Heart right ventricle (tissue), 16 donors: ENCODE measurements at regions not wholly inside any gene's neighbourhood (a gene's known extent, or its start where the extent isn't known, plus 50 kb on each side); places are given as distances from the start of the nearest gene placed in this dataset.

Source experiments
- ATAC-seq, 8 donors: fragments of 200-7000 bp; cut with Tn5 transposase; one replicate each; pipeline ENCODE4 v1.9.1; 2020; ENCODE audit warnings: mild to moderate bottlenecking in 8 of 8, moderate library complexity in 8 of 8, moderate number of reproducible peaks in 1 of 8
- DNase-seq, 2 donors: peaks; one replicate each; pipeline ENCODE4 v3.0.0-alpha.2; 2020
- H3K27ac ChIP-seq, 10 donors: fragments of 200-600 bp; sonication (generic) in 2 of 10; one replicate each; pipeline versions ENCODE4 v1.5.0 to v1.8.0; 2020 to 2022; ENCODE audit warnings: mild to moderate bottlenecking in 3 of 10
- H3K27me3 ChIP-seq, 7 donors: fragments of 200-600 bp; one replicate each; pipeline ENCODE4 v1.8.0; 2021 to 2022; ENCODE audit warnings: mild to moderate bottlenecking in 2 of 7
- H3K36me3 ChIP-seq, 9 donors: fragments of 200-600 bp; sonication (generic) in 1 of 9; one replicate each; pipeline versions ENCODE4 v1.5.0 to v1.8.0; 2020 to 2022; ENCODE audit warnings: mild to moderate bottlenecking in 2 of 9
- H3K4me1 ChIP-seq, 9 donors: fragments of 200-600 bp; sonication (generic) in 1 of 9; one replicate each; pipeline versions ENCODE4 v1.5.0 to v1.8.0; 2020 to 2022; ENCODE audit warnings: mild to moderate bottlenecking in 4 of 9
- H3K4me3 ChIP-seq, 10 donors: fragments of 200-600 bp; sonication (generic) in 2 of 10; one replicate each; pipeline versions ENCODE4 v1.5.0 to v1.8.0; 2020 to 2022; ENCODE audit warnings: mild to moderate bottlenecking in 7 of 10, moderate library complexity in 2 of 10
- H3K9me3 ChIP-seq, 11 donors: fragments of 200-600 bp in 10 of 11; sonication (generic) in 2 of 11; one replicate each; pipeline versions ENCODE4 v1.5.0 to v1.8.0; 2013 to 2022; ENCODE audit warnings: mild to moderate bottlenecking in 2 of 11, control low read depth in 1 of 11, moderate library complexity in 1 of 11
- WGBS, 2 donors: extraction: QIAGEN DNeasy Blood & Tissue Kit; methylation state at CpG; one replicate each; pipeline ENCODE4 v1.1.7; 2013; ENCODE audit warnings: inconsistent platforms in 1 of 2; 5-methylcytosine and 5-hydroxymethylcytosine counted together
- intact Hi-C, 10 donors: fragments of 100-400 bp; cut with DNase I; formaldehyde crosslinking; loops; one replicate each; pipeline versions ENCODE4 v1.11.1 to v1.14.2; 2022
- TF ChIP-seq, protein P1 (sequence below), 9 donors: fragments of 200-600 bp; sonication (generic) in 2 of 9; IDR thresholded peaks; one replicate each; pipeline versions ENCODE4 v1.5.0 to v1.8.0; 2021 to 2022; ENCODE audit warnings: antibody characterized with exemption in 9 of 9, mild to moderate bottlenecking in 5 of 9, moderate library complexity in 1 of 9
- donor health status: Arrhythmogenic right ventricular cardiomyopathy.
- donor health status: ischemic (EF 13 %, LVEDD 7.1; RV severe dilation, severe dysfunction).
- donor health status: healthy with polysubstance abuse.
- donor health status: DM: no; HTN: yes; CAD: no.
- donor health status: DM: no; HTN: no; CAD: no.
- donor health status: ischemic (EF 25% LVEDD 6.9; RV normal size, moderate dysfunction).
- donor health status: ischemic (EF 25% LVEDD 5.7; RV mildly dilated, moderate dysfunction).
- donor health status: healthy.
- donor health status: DM: yes; HTN: yes; CAD: no.
- donor health status: Ischemic cardiomyopathy.
- donor health status: ischemic (EF 35%, LVEDD 5.7; RV mildly dilated, moderate dysfunction).
- donor health status: nonischemic (EF 11% LVEDD 7.7; RV severe dilation, severe dysfunction).
- donor health status: DM: yes; HTN: yes; CAD: no.
- donor health status: PGD.
- donor health status: ischemic (EF 29% LVEDD 5.4; RV normal size, mild dysfunction).
- donor health status: nonischemic (EF 23%, LVEDD 6.1; RV moderate dilation, normal function).

DNA sequence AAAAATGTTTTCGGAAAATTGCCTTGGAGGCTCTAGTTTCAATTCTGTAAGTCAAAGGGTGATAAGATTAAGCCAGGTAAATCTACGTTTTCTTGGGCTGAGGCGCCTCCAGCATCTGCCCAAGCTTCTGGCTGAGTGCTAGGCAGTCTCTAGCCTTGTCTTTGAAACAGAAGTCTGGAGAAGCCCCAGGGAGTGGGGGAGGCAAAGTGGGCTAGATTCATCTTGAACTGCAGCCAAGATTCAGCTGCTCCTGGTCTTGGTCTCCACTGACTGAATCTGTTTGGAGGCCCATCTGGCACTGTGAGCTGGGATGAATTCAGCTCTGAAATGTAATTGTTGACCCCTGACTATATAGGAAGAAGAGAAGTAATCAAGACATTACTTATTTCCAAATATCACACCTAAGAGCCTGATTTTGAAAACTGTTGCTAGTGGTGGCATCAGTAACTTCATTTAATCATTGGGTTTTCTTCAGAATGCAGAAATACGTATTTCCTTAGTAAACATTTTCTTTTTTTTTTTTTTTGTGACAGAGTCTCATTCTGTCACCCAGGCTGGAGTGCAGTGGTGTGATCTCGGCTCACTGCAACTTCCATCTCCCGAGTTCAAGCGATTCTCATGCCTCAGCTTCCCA, 187.3 kb upstream of the LEF1 start:
- WGBS, 2 donors, result 71 to 78% methylated on average over 7 of the region's 7 CpGs
- peaks cover 0 to 7% (median 0%) of the 10 kb centered on the region in 7 donors for H3K27me3 ChIP-seq
- DNase-seq (no peak), ATAC-seq (peak in 3 of 8 donors; percentile 12 to 50 (median 18))
- no peaks in the 10 kb centered on the region for H3K9me3 ChIP-seq
- TF ChIP-seq, protein P1, sequence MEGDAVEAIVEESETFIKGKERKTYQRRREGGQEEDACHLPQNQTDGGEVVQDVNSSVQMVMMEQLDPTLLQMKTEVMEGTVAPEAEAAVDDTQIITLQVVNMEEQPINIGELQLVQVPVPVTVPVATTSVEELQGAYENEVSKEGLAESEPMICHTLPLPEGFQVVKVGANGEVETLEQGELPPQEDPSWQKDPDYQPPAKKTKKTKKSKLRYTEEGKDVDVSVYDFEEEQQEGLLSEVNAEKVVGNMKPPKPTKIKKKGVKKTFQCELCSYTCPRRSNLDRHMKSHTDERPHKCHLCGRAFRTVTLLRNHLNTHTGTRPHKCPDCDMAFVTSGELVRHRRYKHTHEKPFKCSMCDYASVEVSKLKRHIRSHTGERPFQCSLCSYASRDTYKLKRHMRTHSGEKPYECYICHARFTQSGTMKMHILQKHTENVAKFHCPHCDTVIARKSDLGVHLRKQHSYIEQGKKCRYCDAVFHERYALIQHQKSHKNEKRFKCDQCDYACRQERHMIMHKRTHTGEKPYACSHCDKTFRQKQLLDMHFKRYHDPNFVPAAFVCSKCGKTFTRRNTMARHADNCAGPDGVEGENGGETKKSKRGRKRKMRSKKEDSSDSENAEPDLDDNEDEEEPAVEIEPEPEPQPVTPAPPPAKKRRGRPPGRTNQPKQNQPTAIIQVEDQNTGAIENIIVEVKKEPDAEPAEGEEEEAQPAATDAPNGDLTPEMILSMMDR (IDR thresholded peaks at IDR 0.05), result no peak
- H3K36me3 ChIP-seq, result no peaks in the 10 kb centered on the region
- no peak overlapping the region for H3K4me3 ChIP-seq
- H3K27ac ChIP-seq, result peak overlapping the region in 1 of 10 donors; percentile 15
- H3K4me1 ChIP-seq, result peaks cover 0 to 47% (median 29%) of the 10 kb centered on the region in 9 donors
- intact Hi-C loops, result loop anchor here in 1 of 10 donors (10.0 kb wide), 1 partner anchor 219 kb away; no protein-coding TSS in a partner anchor

DNA sequence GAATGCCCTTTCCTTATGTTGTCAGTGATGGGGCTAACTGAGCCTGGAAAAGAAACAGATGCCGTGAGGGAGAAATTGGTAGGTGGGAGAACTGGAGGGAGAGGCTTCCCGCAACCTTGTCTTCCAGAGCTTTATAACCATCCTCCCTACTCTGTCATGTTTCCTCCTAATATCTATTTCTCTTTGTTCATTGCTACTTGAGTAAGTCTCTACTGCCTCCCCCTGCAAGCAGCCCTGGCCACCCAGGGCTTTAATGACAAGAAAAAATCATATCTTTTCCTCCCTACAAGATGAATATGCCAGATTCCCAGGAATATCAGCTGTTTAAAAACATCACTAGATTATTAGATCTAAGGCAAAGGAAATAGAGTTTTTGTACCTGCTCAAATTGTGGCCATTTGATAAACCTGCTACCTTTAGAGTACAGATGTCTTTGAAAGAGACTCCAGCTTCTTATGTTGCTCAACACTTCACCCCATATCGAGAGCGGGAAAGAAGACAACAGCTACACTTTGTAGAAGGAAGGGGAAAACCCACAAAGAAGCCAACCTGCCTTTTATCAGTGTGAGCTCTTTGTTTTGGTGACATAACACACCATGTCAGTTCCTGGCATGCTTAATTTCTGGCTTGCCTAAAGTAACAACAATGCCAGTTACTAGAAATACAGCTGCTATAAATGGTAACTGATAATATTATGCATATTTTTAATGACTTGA, 186.6 kb upstream of the LEF1 start:
- Histone ChIP-seq H3K27me3 (peaks cover 0 to 7% (median 0%) of the 10 kb centered on the region in 7 donors), H3K27ac (no peak overlapping the region), H3K4me3 (no peak overlapping the region), H3K9me3 (no peaks in the 10 kb centered on the region), H3K4me1 (peaks cover 0 to 49% (median 25%) of the 10 kb centered on the region in 9 donors), H3K36me3 (no peaks in the 10 kb centered on the region)
- ATAC-seq (peak in 6 of 8 donors; percentile 33 to 81 (median 55)), DNase-seq (no peak)
- WGBS, 2 donors, result 58 to 59% methylated on average over 4 of the region's 4 CpGs
- intact Hi-C loops, result loop anchor here in 1 of 10 donors (10.0 kb wide), 1 partner anchor 219 kb away; no protein-coding TSS in a partner anchor
- TF ChIP-seq, protein P1 (IDR thresholded peaks at IDR 0.05), result no peak

- 43 to 52% methylated on average over 6 of the region's 6 CpGs for WGBS, 2 donors
- Histone ChIP-seq H3K9me3 (no peaks in the 10 kb centered on the region), H3K36me3 (no peaks in the 10 kb centered on the region), H3K27me3 (no peaks in the 10 kb centered on the region), H3K27ac (peak overlapping the region in 1 of 10 donors; percentile 13), H3K4me3 (no peak overlapping the region), H3K4me1 (peaks cover 0 to 50% (median 24%) of the 10 kb centered on the region in 9 donors)
- DNase-seq (no peak), ATAC-seq (peak in 5 of 8 donors; percentile 34 to 77 (median 63))
- TF ChIP-seq, protein P1 (IDR thresholded peaks at IDR 0.05), result no peak
- intact Hi-C loops, result loop anchor here in 1 of 10 donors (10.0 kb wide), 1 partner anchor 222 kb away; no protein-coding TSS in a partner anchor
Observed at GRCh38 chr4:108352664-108353308, 184.1 kb upstream of the LEF1 start.

GRCh38 chr4:108351791-108352190, 183.1 kb upstream of the LEF1 start:
- 8 to 28% methylated on average over 1 of the region's 1 CpG for WGBS, 2 donors
- intact Hi-C loops, result loop anchor here in 1 of 10 donors (10.0 kb wide), 1 partner anchor 223 kb away; no protein-coding TSS in a partner anchor
- no peaks in the 10 kb centered on the region for H3K36me3 ChIP-seq
- DNase-seq (no peak), ATAC-seq (no peak)
- no peaks in the 10 kb centered on the region for H3K9me3 ChIP-seq
- H3K4me3 ChIP-seq, result no peak overlapping the region
- H3K4me1 ChIP-seq, result peaks cover 0 to 50% (median 24%) of the 10 kb centered on the region in 9 donors
- TF ChIP-seq, protein P1 (IDR thresholded peaks at IDR 0.05), result no peak
- H3K27ac ChIP-seq, result peak overlapping the region in 1 of 10 donors; percentile 13
- H3K27me3 ChIP-seq, result no peaks in the 10 kb centered on the region
